Endothelial cell of umbilical vein (primary cell): ENCODE measurements at regions not wholly inside any gene's neighbourhood (a gene's known extent, or its start where the extent isn't known, plus 50 kb on each side); places are given as distances from the start of the nearest gene placed in this dataset.

ENCODE experiments used
- BruUV-seq: library from RNA; stranded (reverse); fragments of 400-500 nt; replicated peaks from 2 replicates; lab custom pipeline; 2021; lab: Mats Ljungman, UMichigan
- CTCF ChIA-PET: fragments of 300-600, 350-600 bp; sonication (Branson Sonifier 250); formaldehyde crosslinking; loops from one replicate; lab custom pipeline; 2021; ENCODE audit warnings: antibody characterized with exemption, inconsistent platforms; lab: Charles Lee
- POLR2A ChIA-PET: fragments of 300-600, 350-600 bp; sonication (Branson Sonifier 250); formaldehyde crosslinking; loops from one replicate; lab custom pipeline; 2021; ENCODE audit warnings: antibody characterized with exemption, inconsistent platforms; lab: Charles Lee
- DNase-seq: peaks from one replicate; pipeline ENCODE4 v3.0.0-alpha.2; 2011; ENCODE audit warnings: low read depth, low spot score
- FAIRE-seq: peaks from 2 replicates; lab custom pipeline; 2011; peaks lifted over from hg19 to GRCh38; lab: Jason Lieb, UNC
- H2AFZ ChIP-seq: 2 replicates; pipeline ENCODE4 v1.6.0; 2012; ENCODE audit warnings: low read depth, low read length, control low read depth, inconsistent platforms
- H3K27ac ChIP-seq: 2 replicates; pipeline ENCODE4 v1.5.1; 2011; ENCODE audit warnings: low read depth, mild to moderate bottlenecking, control low read depth, low read length, moderate library complexity; ENCODE audit not compliant: insufficient read depth
- H3K27me3 ChIP-seq, 2 experiments: 2 replicates each; pipeline versions ENCODE4 v1.6.0 to v1.6.1; 2011; ENCODE audit warnings: low read length in 2 of 2, mixed read lengths in 1 of 2; ENCODE audit not compliant: control insufficient read depth in 2 of 2, insufficient read depth in 2 of 2
- H3K36me3 ChIP-seq, 2 experiments: 2 replicates in 1 of 2; 3 replicates in 1 of 2; pipeline ENCODE4 v1.5.1; 2011; ENCODE audit warnings: low read length in 2 of 2, mild to moderate bottlenecking in 1 of 2, moderate library complexity in 1 of 2; ENCODE audit not compliant: control insufficient read depth in 2 of 2, insufficient read depth in 2 of 2; ENCODE audit errors: extremely low read depth in 1 of 2
- H3K4me1 ChIP-seq: 3 replicates; pipeline ENCODE4 v1.5.1; 2011; ENCODE audit warnings: mild to moderate bottlenecking, low read length; ENCODE audit not compliant: control insufficient read depth, insufficient read depth; ENCODE audit errors: extremely low read depth
- H3K4me2 ChIP-seq: 2 replicates; pipeline ENCODE4 v1.6.1; 2011; ENCODE audit warnings: low read length, control low read depth, mixed read lengths; ENCODE audit not compliant: insufficient read depth
- H3K4me3 ChIP-seq, 3 experiments: fragments of 200-600 bp in 1 of 3; sonication (generic), shearing (Covaris generic) in 1 of 3; replicated peaks in 1 of 3; 2 replicates each; pipeline ENCODE4 v1.5.1; 2011 to 2016; ENCODE audit warnings: control low read depth in 3 of 3, low read length in 3 of 3, mild to moderate bottlenecking in 2 of 3, inconsistent platforms in 1 of 3, low read depth in 1 of 3, moderate library complexity in 1 of 3; ENCODE audit not compliant: insufficient read depth in 1 of 3
- H3K79me2 ChIP-seq: 2 replicates; pipeline ENCODE4 v1.6.0; 2012; ENCODE audit warnings: low read length, inconsistent platforms; ENCODE audit not compliant: control insufficient read depth, insufficient read depth
- H3K9ac ChIP-seq: replicated peaks from 2 replicates; pipeline ENCODE3; 2011; ENCODE audit warnings: low read length, control low read depth; ENCODE audit not compliant: insufficient read depth; ENCODE audit errors: extremely low read depth
- H3K9me1 ChIP-seq: replicated peaks from 3 replicates; pipeline ENCODE4 v1.6.0; 2011; ENCODE audit warnings: mild to moderate bottlenecking, low read length; ENCODE audit not compliant: control insufficient read depth, insufficient read depth; ENCODE audit errors: extremely low read depth
- H3K9me3 ChIP-seq: replicated peaks from 2 replicates; pipeline ENCODE4 v1.5.1; 2012; ENCODE audit warnings: low read length, inconsistent platforms; ENCODE audit not compliant: control insufficient read depth, insufficient read depth
- H4K20me1 ChIP-seq: replicated peaks from 2 replicates; pipeline ENCODE3; 2011; ENCODE audit warnings: mild to moderate bottlenecking, low read length; ENCODE audit not compliant: control insufficient read depth, insufficient read depth; ENCODE audit errors: extremely low read depth
- CTCF ChIP-seq, 2 donors: IDR thresholded peaks; 1 replicate in 1 of 2; 2 replicates in 1 of 2; pipeline ENCODE4 v1.5.1; 2011; ENCODE audit warnings: low read length in 2 of 2, mild to moderate bottlenecking in 2 of 2, moderate library complexity in 2 of 2, control low read depth in 1 of 2, inconsistent platforms in 1 of 2, low read depth in 1 of 2; ENCODE audit not compliant: insufficient read depth in 1 of 2; ENCODE audit errors: extremely low read depth in 1 of 2
- EZH2 ChIP-seq: IDR thresholded peaks from 2 replicates; pipeline ENCODE4 v1.6.1; 2012; ENCODE audit warnings: borderline replicate concordance, low read depth, mild to moderate bottlenecking, moderate library complexity, low read length, inconsistent platforms; ENCODE audit not compliant: severe bottlenecking
- FOS ChIP-seq: IDR thresholded peaks from 2 replicates; pipeline ENCODE4 v1.6.1; 2011; ENCODE audit warnings: mild to moderate bottlenecking, low read length, moderate library complexity, borderline replicate concordance; ENCODE audit not compliant: insufficient read depth
- GATA2 ChIP-seq: IDR thresholded peaks from 2 replicates; pipeline ENCODE4 v1.7.0; 2011; ENCODE audit warnings: low read depth, mild to moderate bottlenecking, moderate library complexity, mixed read lengths, low read length; ENCODE audit not compliant: insufficient read length, insufficient read depth
- JUN ChIP-seq: IDR thresholded peaks from 2 replicates; pipeline ENCODE4 v1.6.1; 2011; ENCODE audit warnings: borderline replicate concordance, low read depth; ENCODE audit not compliant: insufficient read length, insufficient read depth
- MAX ChIP-seq: IDR thresholded peaks from 2 replicates; pipeline ENCODE4 v1.6.1; 2011; ENCODE audit not compliant: insufficient read depth, insufficient read length
- MYC ChIP-seq: IDR thresholded peaks from one replicate; pipeline ENCODE4 v1.6.1; 2011; ENCODE audit warnings: mild to moderate bottlenecking, low read depth, low read length
- POLR2A ChIP-seq: IDR thresholded peaks from 2 replicates; pipeline ENCODE4 v1.6.1; 2012; ENCODE audit warnings: low read depth, mild to moderate bottlenecking, control low read depth, low read length
- POLR2AphosphoS5 ChIP-seq: IDR thresholded peaks from 2 replicates; pipeline ENCODE4 v1.6.1; 2012; ENCODE audit warnings: low read depth, mild to moderate bottlenecking, control low read depth, low read length, moderate library complexity; ENCODE audit not compliant: insufficient read depth
- dilution Hi-C: fragments of 300-500 bp; cut with MboI; formaldehyde crosslinking; loops from one replicate; pipeline ENCODE4 v1.15.0; 2019; ENCODE audit warnings: low sequenced_read_pairs; ENCODE audit not compliant: extremely low pct_ligation_motif_present
- intact Hi-C: fragments of 100-400 bp; cut with micrococcal nuclease; formaldehyde crosslinking; loops from one replicate; pipeline ENCODE4 v1.10.0; 2022

DNA sequence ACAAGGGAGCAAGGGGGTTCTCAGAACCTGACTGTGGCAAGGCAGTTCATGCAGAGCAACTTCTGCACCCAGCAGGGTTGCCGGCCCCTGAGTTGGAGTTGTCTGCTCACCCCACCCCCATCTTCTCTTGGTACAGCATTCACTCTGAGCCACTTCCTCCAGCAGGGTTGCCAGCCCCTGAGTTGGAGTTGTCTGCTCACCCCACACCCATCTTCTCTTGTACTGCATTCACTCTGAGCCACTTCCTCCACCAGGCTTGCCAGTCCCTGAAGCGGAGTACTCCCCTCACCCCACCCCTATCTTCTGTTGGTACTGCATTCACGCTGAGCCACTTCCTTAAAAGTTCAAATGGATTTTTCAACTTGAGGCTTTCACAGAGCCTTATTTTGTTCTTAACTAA is 79.7 kb upstream of the SYNDIG1 start:
- Histone ChIP-seq H3K4me2 (no peak overlapping the region), H3K27ac (no peak overlapping the region), H3K79me2 (no peaks in the 10 kb centered on the region), H3K36me3 (no peaks in the 10 kb centered on the region), H4K20me1 (no peaks in the 10 kb centered on the region), H3K9me3 (peaks cover 1% of the 10 kb centered on the region), H3K9ac (no peak overlapping the region), H2AFZ (no peak overlapping the region), H3K4me3 (no peak overlapping the region), H3K4me1 (no peaks in the 10 kb centered on the region), H3K27me3 (no peaks in the 10 kb centered on the region), H3K9me1 (no peaks in the 10 kb centered on the region)
- ChIA-PET CTCF (no interaction called here), POLR2A (no interaction called here)
- TF ChIP-seq GATA2: no peak
- no peak for TF ChIP-seq MAX
- TF ChIP-seq MYC: no peak
- no peak for TF ChIP-seq POLR2AphosphoS5
- no peak for TF ChIP-seq POLR2A
- TF ChIP-seq JUN: no peak
- TF ChIP-seq FOS: no peak
- TF ChIP-seq CTCF (IDR thresholded peaks at IDR 0.05; ENCODE audit: extremely low read depth in 1 of 2, insufficient read depth in 1 of 2, low read depth in 1 of 2, low read length in 2 of 2): no peak
- TF ChIP-seq EZH2: no peak
- dilution Hi-C loops: no loop called here
- intact Hi-C loops: no loop called here
- no TSS peak for BruUV-seq
- FAIRE-seq (no peak), DNase-seq (no peak)
